Trophoblast cell (in vitro differentiated cells and primary cell): ENCODE measurements at regions not wholly inside any gene's neighbourhood (a gene's known extent, or its start where the extent isn't known, plus 50 kb on each side); places are given as distances from the start of the nearest gene placed in this dataset.
A peak's percentile ranks its signal among the peaks of the same experiment; 100 is the strongest.

ENCODE experiments used
- DNase-seq, 2 donors: peaks; one replicate each; pipeline ENCODE4 v3.0.0-alpha.2; 2016
- H2AFZ ChIP-seq: 2 replicates; pipeline ENCODE4 v1.6.1; 2013; ENCODE audit warnings: low read length, moderate library complexity, mild to moderate bottlenecking; ENCODE audit not compliant: insufficient read depth, poor library complexity
- H2AK5ac ChIP-seq: 2 replicates; pipeline ENCODE4 v1.6.1; 2013; ENCODE audit warnings: mild to moderate bottlenecking, low read length
- H2BK120ac ChIP-seq: 2 replicates; pipeline ENCODE4 v1.6.1; 2013; ENCODE audit warnings: low read length, mild to moderate bottlenecking, moderate library complexity; ENCODE audit not compliant: insufficient read depth, poor library complexity
- H2BK12ac ChIP-seq: 2 replicates; pipeline ENCODE4 v1.6.1; 2013; ENCODE audit warnings: mild to moderate bottlenecking, low read length, moderate library complexity
- H2BK5ac ChIP-seq: 2 replicates; pipeline ENCODE4 v1.6.1; 2013; ENCODE audit warnings: low read length, low read depth, moderate library complexity, mild to moderate bottlenecking; ENCODE audit not compliant: poor library complexity
- H3K14ac ChIP-seq: 2 replicates; pipeline ENCODE4 v1.6.1; 2013; ENCODE audit warnings: mild to moderate bottlenecking, low read length
- H3K18ac ChIP-seq: 2 replicates; pipeline ENCODE4 v1.6.1; 2013; ENCODE audit warnings: mild to moderate bottlenecking, low read length
- H3K23ac ChIP-seq: 2 replicates; pipeline ENCODE4 v1.6.1; 2013; ENCODE audit warnings: low read length
- H3K27ac ChIP-seq: 2 replicates; pipeline ENCODE4 v1.5.1; 2013; ENCODE audit warnings: low read depth, mild to moderate bottlenecking, inconsistent platforms, low read length, moderate library complexity
- H3K27me3 ChIP-seq: 2 replicates; pipeline ENCODE4 v1.6.1; 2013; ENCODE audit warnings: inconsistent platforms, mild to moderate bottlenecking, low read length, moderate library complexity; ENCODE audit not compliant: insufficient read depth
- H3K36me3 ChIP-seq, 2 experiments: 1 replicate in 1 of 2; 2 replicates in 1 of 2; pipeline ENCODE4 v1.6.1; 2013; ENCODE audit warnings: low read length in 2 of 2, mild to moderate bottlenecking in 2 of 2, moderate library complexity in 1 of 2; ENCODE audit not compliant: insufficient read depth in 2 of 2, control insufficient read depth in 1 of 2
- H3K4ac ChIP-seq: 2 replicates; pipeline ENCODE4 v1.6.1; 2013; ENCODE audit warnings: low read depth, mild to moderate bottlenecking, low read length, moderate library complexity
- H3K4me1 ChIP-seq, 2 experiments: 1 replicate in 1 of 2; 2 replicates in 1 of 2; pipeline ENCODE4 v1.6.1; 2013; ENCODE audit warnings: low read length in 2 of 2, mild to moderate bottlenecking in 2 of 2, moderate library complexity in 1 of 2; ENCODE audit not compliant: insufficient read depth in 2 of 2, control insufficient read depth in 1 of 2
- H3K4me2 ChIP-seq: 2 replicates; pipeline ENCODE4 v1.6.1; 2013; ENCODE audit warnings: inconsistent platforms, mild to moderate bottlenecking, low read length, moderate library complexity
- H3K4me3 ChIP-seq: 2 replicates; pipeline ENCODE4 v1.5.1; 2013; ENCODE audit warnings: mild to moderate bottlenecking, low read depth, low read length, inconsistent platforms
- H3K79me1 ChIP-seq: one replicate; pipeline ENCODE4 v1.6.1; 2013; ENCODE audit warnings: low read length
- H3K79me2 ChIP-seq: 2 replicates; pipeline ENCODE4 v1.6.1; 2013; ENCODE audit warnings: low read length, mild to moderate bottlenecking; ENCODE audit not compliant: control insufficient read depth, insufficient read depth, poor library complexity
- H3K9ac ChIP-seq: 2 replicates; pipeline ENCODE4 v1.6.1; 2013; ENCODE audit warnings: mild to moderate bottlenecking, low read length
- H3K9me3 ChIP-seq: 2 replicates; pipeline ENCODE4 v1.6.1; 2013; ENCODE audit warnings: low read depth, mild to moderate bottlenecking, control low read depth, inconsistent platforms, low read length; ENCODE audit not compliant: insufficient read depth
- H4K12ac ChIP-seq: 2 replicates; pipeline ENCODE4 v1.6.1; 2013; ENCODE audit warnings: low read depth, mild to moderate bottlenecking, low read length, moderate library complexity
- H4K8ac ChIP-seq: 2 replicates; pipeline ENCODE4 v1.6.1; 2013; ENCODE audit warnings: low read depth, mild to moderate bottlenecking, low read length, moderate library complexity
- H4K91ac ChIP-seq: one replicate; pipeline ENCODE4 v1.6.1; 2013; ENCODE audit warnings: low read depth, mild to moderate bottlenecking, low read length, moderate library complexity
- WGBS: extraction: QIAGEN DNeasy Blood & Tissue Kit; methylation state at CpG from one replicate; pipeline ENCODE4 v1.1.7; 2013; ENCODE audit warnings: missing lambda C conversion rate; ENCODE audit not compliant: insufficient read length, insufficient coverage; ENCODE audit errors: extremely low coverage; 5-methylcytosine and 5-hydroxymethylcytosine counted together

GRCh38 chr6:148147463-148147830 lies 195.2 kb upstream of the SASH1 start:
- no peak overlapping the region for H2AK5ac ChIP-seq
- H3K23ac ChIP-seq = no peak overlapping the region
- H2BK12ac ChIP-seq = no peak overlapping the region
- H3K4me1 ChIP-seq = peaks cover 0 to 5% of the 10 kb centered on the region in 2 experiments
- H3K27ac ChIP-seq = no peak overlapping the region
- DNase-seq = no peak
- H3K27me3 ChIP-seq = no peaks in the 10 kb centered on the region
- H4K8ac ChIP-seq = no peak overlapping the region
- no CpG with 5 or more reads among the region's 3 CpGs for WGBS
- H3K79me1 ChIP-seq = no peaks in the 10 kb centered on the region
- H2BK120ac ChIP-seq = no peak overlapping the region
- no peak overlapping the region for H4K12ac ChIP-seq
- H4K91ac ChIP-seq = no peak overlapping the region
- no peak overlapping the region for H2BK5ac ChIP-seq
- no peak overlapping the region for H3K9ac ChIP-seq
- H3K9me3 ChIP-seq = no peaks in the 10 kb centered on the region
- no peak overlapping the region for H3K14ac ChIP-seq
- no peak overlapping the region for H2AFZ ChIP-seq
- no peak overlapping the region for H3K18ac ChIP-seq
- no peak overlapping the region for H3K4ac ChIP-seq
- H3K79me2 ChIP-seq = no peaks in the 10 kb centered on the region
- H3K4me3 ChIP-seq = no peak overlapping the region
- no peaks in the 10 kb centered on the region for H3K36me3 ChIP-seq
- H3K4me2 ChIP-seq = no peak overlapping the region

GRCh38 chr6:148151896-148152643 lies 190.6 kb upstream of the SASH1 start:
- H4K8ac ChIP-seq = no peak overlapping the region
- no peak overlapping the region for H2BK5ac ChIP-seq
- no peak overlapping the region for H3K23ac ChIP-seq
- no peaks in the 10 kb centered on the region for H3K27me3 ChIP-seq
- no peaks in the 10 kb centered on the region for H3K79me1 ChIP-seq
- H2AFZ ChIP-seq = no peak overlapping the region
- no peak overlapping the region for H3K9ac ChIP-seq
- no peak overlapping the region for H4K91ac ChIP-seq
- no peak overlapping the region for H2BK12ac ChIP-seq
- no peak overlapping the region for H3K18ac ChIP-seq
- no peak overlapping the region for H3K4me3 ChIP-seq
- no peak overlapping the region for H3K14ac ChIP-seq
- peak in 1 of 2 donors; percentile 10 for DNase-seq
- H3K27ac ChIP-seq = no peak overlapping the region
- WGBS = no CpG with 5 or more reads among the region's 6 CpGs
- H2BK120ac ChIP-seq = no peak overlapping the region
- no peaks in the 10 kb centered on the region for H3K79me2 ChIP-seq
- no peak overlapping the region for H2AK5ac ChIP-seq
- peaks cover 0 to 3% of the 10 kb centered on the region in 2 experiments for H3K4me1 ChIP-seq
- no peak overlapping the region for H3K4me2 ChIP-seq
- H3K9me3 ChIP-seq = no peaks in the 10 kb centered on the region
- no peaks in the 10 kb centered on the region for H3K36me3 ChIP-seq
- H4K12ac ChIP-seq = no peak overlapping the region
- H3K4ac ChIP-seq = no peak overlapping the region

- Histone ChIP-seq H2AFZ (no peak overlapping the region), H3K4me2 (no peak overlapping the region), H3K4me1 (peaks cover 0 to 3% of the 10 kb centered on the region in 2 experiments), H3K36me3 (no peaks in the 10 kb centered on the region), H2BK120ac (no peak overlapping the region), H3K27ac (no peak overlapping the region), H3K18ac (no peak overlapping the region), H2AK5ac (no peak overlapping the region), H3K9ac (no peak overlapping the region), H2BK12ac (no peak overlapping the region), H3K14ac (no peak overlapping the region), H4K91ac (no peak overlapping the region), H3K9me3 (no peaks in the 10 kb centered on the region), H2BK5ac (no peak overlapping the region), H3K79me1 (no peaks in the 10 kb centered on the region), H4K12ac (no peak overlapping the region), H3K4ac (no peak overlapping the region), H3K79me2 (no peaks in the 10 kb centered on the region), H3K23ac (no peak overlapping the region), H3K4me3 (no peak overlapping the region), H3K27me3 (no peaks in the 10 kb centered on the region), H4K8ac (no peak overlapping the region)
- no peak for DNase-seq
Observed at GRCh38 chr6:148154668-148155067, 188.0 kb upstream of the SASH1 start.

DNA sequence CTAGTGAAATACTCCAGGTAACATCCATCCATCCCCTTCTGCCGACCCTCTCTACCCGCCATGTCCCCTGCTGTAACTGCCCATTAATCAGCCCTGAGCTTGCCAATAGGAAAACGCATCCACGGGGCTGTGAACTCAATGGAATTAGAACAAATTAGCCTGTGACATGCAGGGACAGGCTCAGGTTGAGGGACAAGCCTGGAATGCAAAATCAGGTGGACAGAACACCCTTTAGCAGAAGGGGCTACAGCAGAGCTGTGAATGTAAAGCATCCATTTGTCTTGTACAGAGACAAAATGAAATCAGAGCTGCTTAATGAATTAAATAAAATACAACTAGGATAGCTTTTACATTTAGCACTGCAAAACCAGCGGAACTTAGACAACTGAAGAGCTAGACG lies 187.3 kb upstream of the SASH1 start:
- no peak overlapping the region for H2BK5ac ChIP-seq
- DNase-seq = no peak
- no peak overlapping the region for H4K12ac ChIP-seq
- peaks cover 0 to 3% of the 10 kb centered on the region in 2 experiments for H3K4me1 ChIP-seq
- H4K91ac ChIP-seq = no peak overlapping the region
- no peak overlapping the region for H3K4ac ChIP-seq
- H2AK5ac ChIP-seq = no peak overlapping the region
- H3K27me3 ChIP-seq = no peaks in the 10 kb centered on the region
- no peak overlapping the region for H2BK12ac ChIP-seq
- H3K4me2 ChIP-seq = no peak overlapping the region
- H4K8ac ChIP-seq = no peak overlapping the region
- no peak overlapping the region for H3K4me3 ChIP-seq
- H3K27ac ChIP-seq = no peak overlapping the region
- H3K18ac ChIP-seq = no peak overlapping the region
- H3K9ac ChIP-seq = no peak overlapping the region
- H3K23ac ChIP-seq = no peak overlapping the region
- H3K79me2 ChIP-seq = no peaks in the 10 kb centered on the region
- H3K36me3 ChIP-seq = no peaks in the 10 kb centered on the region
- no CpG with 5 or more reads among the region's 6 CpGs for WGBS
- H3K79me1 ChIP-seq = no peaks in the 10 kb centered on the region
- H3K14ac ChIP-seq = no peak overlapping the region
- no peak overlapping the region for H2AFZ ChIP-seq
- H2BK120ac ChIP-seq = no peak overlapping the region
- no peaks in the 10 kb centered on the region for H3K9me3 ChIP-seq
